ENCODE measurements at regions not wholly inside any gene's neighbourhood (a gene's known extent, or its start where the extent isn't known, plus 50 kb on each side); places are given as distances from the start of the nearest gene placed in this dataset.

GRCh38 chr21:35450830-35451229 lies 401.7 kb upstream of the RUNX1 start:
- no peak for TF ChIP-seq CTCF (IDR thresholded peaks at IDR 0.05; ENCODE audit: partially characterized antibody, unreplicated experiment)
- no peak for DNase-seq

GRCh38 chr21:35449846-35450245 lies 400.7 kb upstream of the RUNX1 start:
- H3K36me3 Mint-ChIP-seq (ENCODE audit: unreplicated experiment): peaks cover 17% of the 10 kb centered on the region
- no peak overlapping the region for H3K4me3 Mint-ChIP-seq (ENCODE audit: unreplicated experiment)
- no peak for DNase-seq
- H3K27me3 Mint-ChIP-seq (ENCODE audit: unreplicated experiment): no peaks in the 10 kb centered on the region
- no peak for TF ChIP-seq CTCF (IDR thresholded peaks at IDR 0.05; ENCODE audit: partially characterized antibody, unreplicated experiment)
- H3K27ac Mint-ChIP-seq (ENCODE audit: unreplicated experiment): no peak overlapping the region
- no peaks in the 10 kb centered on the region for H3K4me1 Mint-ChIP-seq (ENCODE audit: low read depth, unreplicated experiment)
- peaks cover 9% of the 10 kb centered on the region for H3K9me3 Mint-ChIP-seq (ENCODE audit: unreplicated experiment)

More at GRCh38 chr21:35450830-35451229, 401.7 kb upstream of the RUNX1 start:
- no peak overlapping the region for H3K27ac Mint-ChIP-seq (ENCODE audit: unreplicated experiment)
- H3K27me3 Mint-ChIP-seq (ENCODE audit: unreplicated experiment): no peaks in the 10 kb centered on the region
- no peak overlapping the region for H3K4me3 Mint-ChIP-seq (ENCODE audit: unreplicated experiment)
- H3K36me3 Mint-ChIP-seq (ENCODE audit: unreplicated experiment): peaks cover 17% of the 10 kb centered on the region
- H3K4me1 Mint-ChIP-seq (ENCODE audit: low read depth, unreplicated experiment): no peaks in the 10 kb centered on the region
- peaks cover 9% of the 10 kb centered on the region for H3K9me3 Mint-ChIP-seq (ENCODE audit: unreplicated experiment)

- DNase-seq: no peak
- peaks cover 17% of the 10 kb centered on the region for H3K36me3 Mint-ChIP-seq (ENCODE audit: unreplicated experiment)
- no peak overlapping the region for H3K27ac Mint-ChIP-seq (ENCODE audit: unreplicated experiment)
- no peak for TF ChIP-seq CTCF (IDR thresholded peaks at IDR 0.05; ENCODE audit: partially characterized antibody, unreplicated experiment)
- H3K4me3 Mint-ChIP-seq (ENCODE audit: unreplicated experiment): no peak overlapping the region
- peaks cover 9% of the 10 kb centered on the region for H3K9me3 Mint-ChIP-seq (ENCODE audit: unreplicated experiment)
- H3K27me3 Mint-ChIP-seq (ENCODE audit: unreplicated experiment): peaks cover 1% of the 10 kb centered on the region
- H3K4me1 Mint-ChIP-seq (ENCODE audit: low read depth, unreplicated experiment): no peaks in the 10 kb centered on the region
Observed at GRCh38 chr21:35448876-35449599, 399.9 kb upstream of the RUNX1 start.

GRCh38 chr21:35444391-35444790 lies 395.3 kb upstream of the RUNX1 start:
- Mint-ChIP-seq H3K4me3 (ENCODE audit: unreplicated experiment) (no peak overlapping the region), H3K27ac (ENCODE audit: unreplicated experiment) (no peak overlapping the region), H3K9me3 (ENCODE audit: unreplicated experiment) (peaks cover 2% of the 10 kb centered on the region), H3K4me1 (ENCODE audit: low read depth, unreplicated experiment) (no peaks in the 10 kb centered on the region), H3K27me3 (ENCODE audit: unreplicated experiment) (peaks cover 1% of the 10 kb centered on the region), H3K36me3 (ENCODE audit: unreplicated experiment) (no peaks in the 10 kb centered on the region)
- TF ChIP-seq CTCF (IDR thresholded peaks at IDR 0.05; ENCODE audit: partially characterized antibody, unreplicated experiment): no peak
- no peak for DNase-seq

- DNase-seq: no peak
- H3K9me3 Mint-ChIP-seq (ENCODE audit: unreplicated experiment): no peaks in the 10 kb centered on the region
- no peak overlapping the region for H3K4me3 Mint-ChIP-seq (ENCODE audit: unreplicated experiment)
- no peak overlapping the region for H3K27ac Mint-ChIP-seq (ENCODE audit: unreplicated experiment)
- no peaks in the 10 kb centered on the region for H3K4me1 Mint-ChIP-seq (ENCODE audit: low read depth, unreplicated experiment)
- no peak for TF ChIP-seq CTCF (IDR thresholded peaks at IDR 0.05; ENCODE audit: partially characterized antibody, unreplicated experiment)
- no peaks in the 10 kb centered on the region for H3K36me3 Mint-ChIP-seq (ENCODE audit: unreplicated experiment)
- peaks cover 1% of the 10 kb centered on the region for H3K27me3 Mint-ChIP-seq (ENCODE audit: unreplicated experiment)
Observed at GRCh38 chr21:35441868-35442582, 392.9 kb upstream of the RUNX1 start.
